Transverse colon (tissue), 3 donors: ENCODE measurements at regions not wholly inside any gene's neighbourhood (a gene's known extent, or its start where the extent isn't known, plus 50 kb on each side); places are given as distances from the start of the nearest gene placed in this dataset.

Experiments used
- CTCF ChIP-seq, 5 experiments: fragments of 200-600 bp in 3 of 5; fragments of 450-650 bp in 2 of 5; sonication (generic) in 3 of 5; IDR thresholded peaks; 1 replicate in 2 of 5; 2 replicates in 3 of 5; pipeline ENCODE4 v1.5.1; 2016 to 2017; ENCODE audit warnings: antibody characterized with exemption in 5 of 5, inconsistent platforms in 3 of 5, mild to moderate bottlenecking in 2 of 5, moderate library complexity in 1 of 5
- EP300 ChIP-seq: sonication (generic); formaldehyde crosslinking; IDR thresholded peaks from one replicate; pipeline ENCODE4 v1.6.1; 2017; ENCODE audit warnings: antibody characterized with exemption, low read depth

- TF ChIP-seq CTCF (IDR thresholded peaks at IDR 0.05) = no peak
- no peak for TF ChIP-seq EP300
Observed at GRCh38 chr4:123878976-123879375, 482.4 kb downstream of the SPRY1 start.
